A673 (cell line): ENCODE measurements at regions not wholly inside any gene's neighbourhood (a gene's known extent, or its start where the extent isn't known, plus 50 kb on each side); places are given as distances from the start of the nearest gene placed in this dataset.

Experiments used
- EZH2 ChIP-seq: fragments of 200-600 bp; sonication (generic); IDR thresholded peaks from 2 replicates; pipeline ENCODE4 v1.6.1; 2017; ENCODE audit warnings: borderline replicate concordance, low read depth, mild to moderate bottlenecking, mixed read lengths, antibody characterized with exemption, low read length; ENCODE audit not compliant: poor library complexity, severe bottlenecking
- TF ChIP-seq, protein P1 (sequence below): fragments of 300-800, 200-600 bp; sonication (generic); conservative IDR thresholded peaks from 2 replicates; pipeline ENCODE4 v1.5.1; 2017; ENCODE audit warnings: low read depth, mild to moderate bottlenecking, antibody characterized with exemption, low read length, moderate library complexity, mixed read lengths

DNA sequence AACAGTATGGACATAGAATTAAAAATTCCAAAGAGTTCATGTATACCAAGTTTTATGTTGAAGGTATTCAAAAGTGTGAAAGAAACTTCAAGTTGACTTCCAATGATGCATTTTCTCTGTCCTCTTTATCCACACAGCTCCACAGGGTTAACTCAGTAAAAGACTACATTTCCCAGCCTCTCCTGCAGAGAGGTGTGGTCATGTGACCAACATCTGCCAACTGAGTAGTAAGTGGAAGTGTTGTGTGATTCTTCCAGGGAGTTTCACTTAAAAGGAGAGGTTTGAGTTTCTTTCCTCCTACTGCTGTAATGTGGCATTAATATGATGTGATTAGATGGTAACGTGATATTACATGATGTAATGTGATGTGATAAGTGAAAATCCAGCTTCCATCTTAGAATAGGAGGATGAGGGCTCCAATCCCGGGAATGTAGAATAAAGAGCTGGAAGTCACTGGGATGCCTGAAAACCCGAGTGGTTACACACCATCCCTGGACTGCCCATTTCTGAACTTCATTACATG lies 280.6 kb downstream of the ARRDC4 start:
- TF ChIP-seq, protein P1, sequence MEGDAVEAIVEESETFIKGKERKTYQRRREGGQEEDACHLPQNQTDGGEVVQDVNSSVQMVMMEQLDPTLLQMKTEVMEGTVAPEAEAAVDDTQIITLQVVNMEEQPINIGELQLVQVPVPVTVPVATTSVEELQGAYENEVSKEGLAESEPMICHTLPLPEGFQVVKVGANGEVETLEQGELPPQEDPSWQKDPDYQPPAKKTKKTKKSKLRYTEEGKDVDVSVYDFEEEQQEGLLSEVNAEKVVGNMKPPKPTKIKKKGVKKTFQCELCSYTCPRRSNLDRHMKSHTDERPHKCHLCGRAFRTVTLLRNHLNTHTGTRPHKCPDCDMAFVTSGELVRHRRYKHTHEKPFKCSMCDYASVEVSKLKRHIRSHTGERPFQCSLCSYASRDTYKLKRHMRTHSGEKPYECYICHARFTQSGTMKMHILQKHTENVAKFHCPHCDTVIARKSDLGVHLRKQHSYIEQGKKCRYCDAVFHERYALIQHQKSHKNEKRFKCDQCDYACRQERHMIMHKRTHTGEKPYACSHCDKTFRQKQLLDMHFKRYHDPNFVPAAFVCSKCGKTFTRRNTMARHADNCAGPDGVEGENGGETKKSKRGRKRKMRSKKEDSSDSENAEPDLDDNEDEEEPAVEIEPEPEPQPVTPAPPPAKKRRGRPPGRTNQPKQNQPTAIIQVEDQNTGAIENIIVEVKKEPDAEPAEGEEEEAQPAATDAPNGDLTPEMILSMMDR: no peak
- TF ChIP-seq EZH2: no peak
